Osteoblast (primary cell): ENCODE measurements at regions not wholly inside any gene's neighbourhood (a gene's known extent, or its start where the extent isn't known, plus 50 kb on each side); places are given as distances from the start of the nearest gene placed in this dataset.
"Not testable (repeated sequence)": the region's sequence is repeated elsewhere in the genome, so short reads cannot be mapped to it uniquely, and the experiment has no call there.

ENCODE experiments used
- DNase-seq: peaks from one replicate; pipeline ENCODE4 v3.0.0; 2011; ENCODE audit warnings: low spot score, mixed read lengths; ENCODE audit not compliant: insufficient read length; ENCODE audit errors: missing footprints
- H2AFZ ChIP-seq: 2 replicates; pipeline ENCODE4 v1.6.0; 2011; ENCODE audit warnings: mild to moderate bottlenecking, low read length
- H3K27ac ChIP-seq: 2 replicates; pipeline ENCODE4 v1.5.1; 2011; ENCODE audit warnings: mild to moderate bottlenecking, low read depth, low read length, moderate library complexity
- H3K27me3 ChIP-seq: 2 replicates; pipeline ENCODE4 v1.6.0; 2012; ENCODE audit warnings: mild to moderate bottlenecking, control low read depth, inconsistent platforms, low read length, moderate library complexity; ENCODE audit not compliant: insufficient read depth
- H3K36me3 ChIP-seq: 2 replicates; pipeline ENCODE4 v1.5.1; 2011; ENCODE audit warnings: mild to moderate bottlenecking, low read length, control low read depth, moderate library complexity; ENCODE audit not compliant: insufficient read depth
- H3K4me1 ChIP-seq: 2 replicates; pipeline ENCODE4 v1.5.1; 2011; ENCODE audit warnings: mild to moderate bottlenecking, low read length, control low read depth, moderate library complexity; ENCODE audit not compliant: insufficient read depth
- H3K4me2 ChIP-seq: 2 replicates; pipeline ENCODE4 v1.6.0; 2011; ENCODE audit warnings: mild to moderate bottlenecking, low read length; ENCODE audit not compliant: insufficient read depth
- H3K4me3 ChIP-seq: fragments of 200-600 bp; sonication (generic); 3 replicates; pipeline ENCODE4 v1.5.1; 2012; ENCODE audit warnings: mild to moderate bottlenecking, low read length, inconsistent platforms; ENCODE audit not compliant: insufficient read depth
- H3K79me2 ChIP-seq: 2 replicates; pipeline ENCODE4 v1.6.0; 2012; ENCODE audit warnings: mild to moderate bottlenecking, low read length, control low read depth, inconsistent platforms; ENCODE audit not compliant: insufficient read depth
- H3K9me3 ChIP-seq: 2 replicates; pipeline ENCODE4 v1.5.1; 2011; ENCODE audit warnings: low read depth, low read length, control low read depth
- H4K20me1 ChIP-seq: 2 replicates; pipeline ENCODE4 v1.6.0; 2012; ENCODE audit warnings: mild to moderate bottlenecking, low read length, control low read depth; ENCODE audit not compliant: insufficient read depth
- CTCF ChIP-seq: IDR thresholded peaks from 2 replicates; pipeline ENCODE4 v1.5.1; 2011; ENCODE audit warnings: mild to moderate bottlenecking, low read depth, low read length, moderate library complexity; ENCODE audit errors: extremely low read depth

DNA sequence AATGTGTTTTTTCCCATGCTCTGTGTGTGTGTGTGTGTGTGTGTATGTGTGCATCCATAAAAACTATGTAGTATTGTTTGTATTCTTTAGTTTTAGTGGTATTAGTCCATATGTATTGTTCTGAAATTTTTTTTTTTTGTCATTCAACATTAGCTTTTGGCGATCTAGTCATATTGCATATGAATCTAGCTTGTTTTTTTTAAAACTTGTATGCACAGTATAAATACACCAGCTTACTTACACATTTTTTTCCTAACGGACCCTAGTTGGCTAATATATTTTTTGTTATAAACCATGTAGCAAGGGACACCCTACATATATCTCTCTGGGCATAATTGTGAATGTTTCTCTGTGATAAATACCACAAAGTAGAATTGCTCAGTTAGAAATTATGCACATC, 359.7 kb downstream of the SRGAP2C start:
- Histone ChIP-seq H4K20me1 (no peaks in the 10 kb centered on the region), H3K27me3 (no peaks in the 10 kb centered on the region), H3K9me3 (no peaks in the 10 kb centered on the region), H3K4me1 (peaks cover under 1% of the 10 kb centered on the region), H3K4me2 (no peak overlapping the region), H3K4me3 (no peak overlapping the region), H2AFZ (no peak overlapping the region), H3K36me3 (no peaks in the 10 kb centered on the region), H3K27ac (no peak overlapping the region), H3K79me2 (no peaks in the 10 kb centered on the region)
- no peak for DNase-seq
- no peak for TF ChIP-seq CTCF

GRCh38 chr1:121545899-121546298, 361.1 kb downstream of the SRGAP2C start:
- not testable (repeated sequence) for H4K20me1 ChIP-seq, H3K79me2 ChIP-seq, H3K4me3 ChIP-seq, H3K36me3 ChIP-seq, H3K9me3 ChIP-seq, H3K4me1 ChIP-seq, DNase-seq, H3K27me3 ChIP-seq, H3K4me2 ChIP-seq, H2AFZ ChIP-seq, H3K27ac ChIP-seq

DNA sequence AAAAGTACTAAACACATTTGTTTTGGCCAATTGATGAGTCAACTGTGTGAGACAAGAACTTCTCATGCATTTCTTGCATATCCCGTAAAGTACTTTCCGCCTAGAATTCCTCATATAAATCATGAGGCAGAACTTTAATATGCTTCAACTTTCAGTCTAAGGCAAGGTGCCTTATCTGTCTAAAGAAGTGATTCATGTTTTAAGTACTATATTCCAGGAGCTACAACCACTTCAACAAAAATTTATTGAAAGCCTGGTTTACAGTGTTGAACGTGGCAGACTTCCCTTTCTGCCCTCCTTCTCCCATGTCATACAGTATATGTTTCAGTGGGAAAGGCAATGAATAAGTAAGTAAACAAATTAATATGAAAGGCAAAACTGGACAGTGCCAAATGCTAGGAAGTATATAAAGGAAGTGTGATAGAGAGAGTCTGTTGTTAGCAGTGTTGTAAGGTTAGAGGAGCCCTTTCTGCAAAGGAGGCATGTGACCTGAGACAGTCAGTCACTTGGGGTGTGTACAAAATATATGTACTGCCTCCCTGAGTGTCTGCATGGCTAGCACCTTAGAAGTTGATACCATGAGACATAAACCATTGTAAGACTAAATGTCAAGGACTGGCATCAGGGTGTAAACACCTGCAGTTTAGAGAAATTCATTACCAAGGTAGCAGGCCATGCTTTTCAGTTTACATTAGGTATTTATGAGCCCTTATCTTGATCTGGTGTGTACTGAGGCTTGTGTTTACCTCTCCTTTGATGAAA, 362.2 kb downstream of the SRGAP2C start:
- H3K36me3 ChIP-seq: no peaks in the 10 kb centered on the region
- H3K27ac ChIP-seq: no peak overlapping the region
- H2AFZ ChIP-seq: no peak overlapping the region
- no peak for TF ChIP-seq CTCF
- no peaks in the 10 kb centered on the region for H3K27me3 ChIP-seq
- no peaks in the 10 kb centered on the region for H3K9me3 ChIP-seq
- H3K79me2 ChIP-seq: no peaks in the 10 kb centered on the region
- no peak overlapping the region for H3K4me3 ChIP-seq
- no peak for DNase-seq
- H4K20me1 ChIP-seq: no peaks in the 10 kb centered on the region
- H3K4me1 ChIP-seq: no peaks in the 10 kb centered on the region
- H3K4me2 ChIP-seq: no peak overlapping the region

DNA sequence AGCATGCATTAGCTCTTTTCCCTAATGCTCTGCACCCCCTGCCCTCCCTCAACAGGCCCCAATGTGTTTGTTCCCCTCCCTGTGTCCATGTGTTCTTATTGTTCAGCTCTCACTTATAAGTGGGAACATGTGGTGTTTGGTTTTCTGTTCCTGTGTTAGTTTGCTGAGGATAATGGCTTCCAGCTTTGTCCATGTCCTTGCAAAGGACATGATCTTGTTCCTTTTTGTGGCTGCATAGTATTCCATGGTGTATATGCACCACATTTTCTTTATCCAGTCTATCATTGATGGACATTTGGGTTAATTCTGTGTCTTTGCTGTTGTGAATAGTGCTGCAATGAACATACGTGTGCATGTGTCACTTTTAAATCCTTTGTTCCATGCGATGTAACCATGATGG, 363.0 kb downstream of the SRGAP2C start:
- not testable (repeated sequence) for H3K36me3 ChIP-seq, H3K4me3 ChIP-seq, H3K27ac ChIP-seq, H4K20me1 ChIP-seq, H3K4me2 ChIP-seq, H2AFZ ChIP-seq, H3K27me3 ChIP-seq, H3K79me2 ChIP-seq, DNase-seq, H3K9me3 ChIP-seq, H3K4me1 ChIP-seq

DNA sequence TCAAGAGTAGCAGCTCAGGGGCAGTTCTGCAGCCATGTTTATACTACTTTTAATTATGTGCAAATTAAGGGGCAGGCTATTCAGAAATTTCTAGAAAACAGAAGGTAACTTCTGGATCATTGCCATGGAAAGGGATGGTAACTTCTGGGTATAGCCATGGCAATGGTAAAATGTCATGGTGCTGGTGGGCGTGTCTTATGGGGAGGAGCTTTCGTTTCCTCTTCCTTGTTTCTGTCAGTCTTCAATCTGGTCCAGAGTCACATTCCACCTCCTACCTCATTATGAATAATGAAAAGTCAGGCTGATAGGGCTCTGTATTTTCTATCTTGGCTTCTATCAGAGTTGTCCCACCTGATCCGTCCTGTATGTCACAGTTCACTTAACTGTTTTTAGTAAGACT, 366.0 kb downstream of the SRGAP2C start:
- not testable (repeated sequence) for H3K4me2 ChIP-seq, H3K79me2 ChIP-seq, DNase-seq, H2AFZ ChIP-seq, H3K27ac ChIP-seq, H3K36me3 ChIP-seq, H3K9me3 ChIP-seq, H3K4me3 ChIP-seq, H3K27me3 ChIP-seq, H4K20me1 ChIP-seq, H3K4me1 ChIP-seq

- not testable (repeated sequence) for H3K4me2 ChIP-seq, H3K9me3 ChIP-seq, H3K27ac ChIP-seq, DNase-seq, H3K4me3 ChIP-seq, H2AFZ ChIP-seq, H3K79me2 ChIP-seq, H3K4me1 ChIP-seq, H3K27me3 ChIP-seq, H4K20me1 ChIP-seq, H3K36me3 ChIP-seq
Observed at GRCh38 chr1:121551491-121551890, 366.7 kb downstream of the SRGAP2C start.

DNA sequence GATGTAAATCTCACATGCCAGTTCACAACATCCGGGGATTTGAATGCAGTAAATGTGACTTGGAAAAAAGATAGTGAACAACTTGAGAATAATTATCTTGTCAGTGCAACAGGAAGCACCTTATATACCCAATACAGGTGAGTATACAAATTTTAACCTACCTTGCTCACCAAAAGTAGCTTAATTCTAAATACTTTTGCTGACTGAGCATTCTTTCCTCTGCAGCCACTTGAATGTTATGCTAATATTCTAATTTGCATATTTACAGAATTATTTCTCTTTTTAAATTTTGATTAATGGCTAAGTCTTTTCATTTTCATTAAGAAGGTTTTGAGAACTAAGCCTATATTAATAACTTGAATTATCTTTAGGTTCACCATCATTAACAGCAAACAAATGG, 371.8 kb downstream of the SRGAP2C start:
- not testable (repeated sequence) for DNase-seq, H3K4me3 ChIP-seq, H3K27ac ChIP-seq

More for the DNA sequence above, 371.8 kb downstream of the SRGAP2C start:
- not testable (repeated sequence) for H3K9me3 ChIP-seq, H2AFZ ChIP-seq, H4K20me1 ChIP-seq, H3K36me3 ChIP-seq, H3K27me3 ChIP-seq, H3K4me1 ChIP-seq, H3K4me2 ChIP-seq, H3K79me2 ChIP-seq
